Lower lobe of right lung (tissue), 2 donors: ENCODE measurements at regions not wholly inside any gene's neighbourhood (a gene's known extent, or its start where the extent isn't known, plus 50 kb on each side); places are given as distances from the start of the nearest gene placed in this dataset.

Source experiments
- ATAC-seq, 2 donors: fragments of 200-7000 bp; cut with Tn5 transposase; one replicate each; pipeline ENCODE4 v1.9.1; 2020 to 2022; ENCODE audit warnings: mild to moderate bottlenecking in 2 of 2, moderate library complexity in 2 of 2
- DNase-seq: peaks from one replicate; pipeline ENCODE4 v3.0.0-alpha.2; 2020
- H3K27ac ChIP-seq: fragments of 200-600 bp; one replicate; pipeline ENCODE4 v1.8.0; 2022
- H3K27me3 ChIP-seq: fragments of 200-600 bp; one replicate; pipeline ENCODE4 v1.8.0; 2022; ENCODE audit warnings: low read depth
- H3K36me3 ChIP-seq: fragments of 200-600 bp; one replicate; pipeline ENCODE4 v1.8.0; 2022; ENCODE audit warnings: mild to moderate bottlenecking
- H3K4me1 ChIP-seq: fragments of 200-600 bp; one replicate; pipeline ENCODE4 v1.8.0; 2022
- H3K4me3 ChIP-seq: fragments of 200-600 bp; one replicate; pipeline ENCODE4 v1.8.0; 2022; ENCODE audit warnings: mild to moderate bottlenecking
- H3K9me3 ChIP-seq: fragments of 200-600 bp; one replicate; pipeline ENCODE4 v1.8.0; 2022
- CTCF ChIP-seq: fragments of 200-600 bp; IDR thresholded peaks from one replicate; pipeline ENCODE4 v1.8.0; 2022; ENCODE audit warnings: antibody characterized with exemption, mild to moderate bottlenecking
- intact Hi-C: fragments of 100-400 bp; cut with DNase I; formaldehyde crosslinking; loops from one replicate; pipeline ENCODE4 v1.11.0; 2022
- donor health status: DM: no; HTN: yes; CAD: no; lungs with severe emphysema.

- DNase-seq: no peak
- Histone ChIP-seq H3K27me3 (no peaks in the 10 kb centered on the region), H3K27ac (no peak overlapping the region), H3K4me1 (no peaks in the 10 kb centered on the region), H3K36me3 (no peaks in the 10 kb centered on the region), H3K9me3 (peaks cover 13% of the 10 kb centered on the region), H3K4me3 (no peak overlapping the region)
- ATAC-seq: no peak
- intact Hi-C loops: no loop called here
- no peak for TF ChIP-seq CTCF
Measured at GRCh38 chr22:48309836-48310235, 1517.8 kb downstream of the BRD1 start.

GRCh38 chr22:48309115-48309705 is 1518.5 kb downstream of the BRD1 start:
- Histone ChIP-seq H3K4me3 (no peak overlapping the region), H3K27ac (no peak overlapping the region), H3K27me3 (no peaks in the 10 kb centered on the region), H3K9me3 (peaks cover 13% of the 10 kb centered on the region), H3K4me1 (no peaks in the 10 kb centered on the region), H3K36me3 (no peaks in the 10 kb centered on the region)
- TF ChIP-seq CTCF: no peak
- intact Hi-C loops: no loop called here
- ATAC-seq (no peak), DNase-seq (no peak)

- Histone ChIP-seq H3K4me1 (no peaks in the 10 kb centered on the region), H3K4me3 (no peak overlapping the region), H3K27me3 (no peaks in the 10 kb centered on the region), H3K9me3 (peaks cover 13% of the 10 kb centered on the region), H3K36me3 (no peaks in the 10 kb centered on the region), H3K27ac (no peak overlapping the region)
- intact Hi-C loops: no loop called here
- ATAC-seq: no peak
- DNase-seq: no peak
- TF ChIP-seq CTCF: no peak
Measured at GRCh38 chr22:48307931-48308330, 1519.7 kb downstream of the BRD1 start.

- Histone ChIP-seq H3K36me3 (no peaks in the 10 kb centered on the region), H3K9me3 (peaks cover 5% of the 10 kb centered on the region), H3K4me1 (no peaks in the 10 kb centered on the region), H3K4me3 (no peak overlapping the region), H3K27ac (no peak overlapping the region), H3K27me3 (no peaks in the 10 kb centered on the region)
- no peak for TF ChIP-seq CTCF
- intact Hi-C loops: no loop called here
- ATAC-seq: no peak
- no peak for DNase-seq
Measured at GRCh38 chr22:48306785-48307510, 1520.7 kb downstream of the BRD1 start.

GRCh38 chr22:48306284-48306683 is 1521.4 kb downstream of the BRD1 start:
- Histone ChIP-seq H3K36me3 (no peaks in the 10 kb centered on the region), H3K9me3 (no peaks in the 10 kb centered on the region), H3K4me1 (no peaks in the 10 kb centered on the region), H3K4me3 (no peak overlapping the region), H3K27ac (no peak overlapping the region), H3K27me3 (no peaks in the 10 kb centered on the region)
- TF ChIP-seq CTCF: no peak
- no peak for DNase-seq
- no peak for ATAC-seq
- intact Hi-C loops: no loop called here
